ENCODE measurements at regions not wholly inside any gene's neighbourhood (a gene's known extent, or its start where the extent isn't known, plus 50 kb on each side); places are given as distances from the start of the nearest gene placed in this dataset.

DNA sequence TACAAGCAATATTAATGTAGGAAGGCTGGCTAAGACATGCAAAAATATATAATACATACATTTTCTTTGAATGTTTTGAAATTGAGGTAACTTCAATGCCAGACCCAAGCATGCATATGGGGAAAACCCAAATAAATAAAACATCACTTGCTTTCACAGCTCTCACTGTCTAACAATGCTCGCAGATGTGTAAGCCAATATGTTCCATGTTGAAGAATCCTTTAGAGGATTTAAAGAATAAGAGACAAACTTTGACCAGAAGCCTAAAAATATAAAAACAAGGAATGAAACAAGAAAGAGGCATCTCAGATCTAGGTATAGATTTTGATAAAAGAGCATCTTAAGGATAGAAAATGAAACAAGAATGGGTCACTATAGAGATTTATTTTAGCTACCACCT is 354.2 kb downstream of the CDH10 start:
- Histone ChIP-seq H3K27ac (ENCODE audit: low read length) (no peak overlapping the region), H3K4me1 (ENCODE audit: control insufficient read depth in 1 of 2, extremely low read depth in 1 of 2, insufficient read depth in 2 of 2, low read length in 2 of 2) (no peaks in the 10 kb centered on the region), H3K4me3 (ENCODE audit: control insufficient read depth in 1 of 2, extremely low read depth in 1 of 2, low read length in 1 of 2) (no peak overlapping the region), H3K36me3 (ENCODE audit: control insufficient read depth in 2 of 2, extremely low read depth in 1 of 2, insufficient read depth in 1 of 2, low read length in 1 of 2) (no peaks in the 10 kb centered on the region), H3K9me3 (peaks cover 3% of the 10 kb centered on the region), H3K27me3 (replicated peaks in 1 of 2; ENCODE audit: control insufficient read depth in 2 of 2, extremely low read depth in 1 of 2, insufficient read depth in 2 of 2, low read length in 1 of 2) (no peaks in the 10 kb centered on the region)
- DNase-seq (no peak), ATAC-seq (replicated peaks in 1 of 4) (no peak)
- H3K9me3 Mint-ChIP-seq: peaks cover 0 to 32% (median 13%) of the 10 kb centered on the region in 3 donors
- CTCF ChIA-PET: no interaction called here
- H3K27ac Mint-ChIP-seq: no peak overlapping the region
- no CpG with 5 or more reads among the region's 1 CpG for WGBS (ENCODE audit: insufficient coverage)
- no peaks in the 10 kb centered on the region for H3K36me3 Mint-ChIP-seq
- no peaks in the 10 kb centered on the region for H3K4me1 Mint-ChIP-seq
- no peak overlapping the region for H3K4me3 Mint-ChIP-seq
- POLR2A ChIA-PET: no interaction called here
- no peaks in the 10 kb centered on the region for H3K27me3 Mint-ChIP-seq

DNA sequence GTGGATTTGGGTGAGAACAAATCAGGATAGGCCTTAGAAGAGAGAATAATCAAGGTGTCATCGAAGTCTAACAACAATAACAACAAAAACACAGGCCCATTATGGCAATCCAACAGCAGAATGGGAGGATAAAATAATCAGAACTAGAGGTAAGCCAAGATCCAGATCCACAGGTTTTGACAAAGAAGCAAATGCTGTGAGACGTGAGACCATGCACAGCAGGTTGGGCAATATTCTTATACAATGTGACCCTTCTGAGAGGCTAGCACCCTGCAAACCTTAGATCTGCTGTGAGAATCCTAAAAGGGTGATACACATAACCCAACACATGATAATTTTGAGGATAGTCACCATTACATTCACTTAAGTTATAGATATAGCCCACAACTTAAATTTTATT is 352.9 kb downstream of the CDH10 start:
- peaks cover 3% of the 10 kb centered on the region for H3K9me3 ChIP-seq
- DNase-seq (no peak), ATAC-seq (replicated peaks in 1 of 4) (no peak)
- Mint-ChIP-seq H3K4me3 (no peak overlapping the region), H3K27me3 (no peaks in the 10 kb centered on the region), H3K36me3 (no peaks in the 10 kb centered on the region), H3K4me1 (no peaks in the 10 kb centered on the region), H3K27ac (no peak overlapping the region), H3K9me3 (peaks cover 0 to 37% (median 16%) of the 10 kb centered on the region in 3 donors)
- ChIA-PET POLR2A (no interaction called here), CTCF (no interaction called here)
- H3K4me3 ChIP-seq (ENCODE audit: control insufficient read depth in 1 of 2, extremely low read depth in 1 of 2, low read length in 1 of 2): no peak overlapping the region
- H3K4me1 ChIP-seq (ENCODE audit: control insufficient read depth in 1 of 2, extremely low read depth in 1 of 2, insufficient read depth in 2 of 2, low read length in 2 of 2): no peaks in the 10 kb centered on the region
- H3K36me3 ChIP-seq (ENCODE audit: control insufficient read depth in 2 of 2, extremely low read depth in 1 of 2, insufficient read depth in 1 of 2, low read length in 1 of 2): no peaks in the 10 kb centered on the region
- WGBS (ENCODE audit: insufficient coverage): 100% methylated on average over 1 of the region's 2 CpGs
- no peak overlapping the region for H3K27ac ChIP-seq (ENCODE audit: low read length)
- no peaks in the 10 kb centered on the region for H3K27me3 ChIP-seq (replicated peaks in 1 of 2; ENCODE audit: control insufficient read depth in 2 of 2, extremely low read depth in 1 of 2, insufficient read depth in 2 of 2, low read length in 1 of 2)

DNA sequence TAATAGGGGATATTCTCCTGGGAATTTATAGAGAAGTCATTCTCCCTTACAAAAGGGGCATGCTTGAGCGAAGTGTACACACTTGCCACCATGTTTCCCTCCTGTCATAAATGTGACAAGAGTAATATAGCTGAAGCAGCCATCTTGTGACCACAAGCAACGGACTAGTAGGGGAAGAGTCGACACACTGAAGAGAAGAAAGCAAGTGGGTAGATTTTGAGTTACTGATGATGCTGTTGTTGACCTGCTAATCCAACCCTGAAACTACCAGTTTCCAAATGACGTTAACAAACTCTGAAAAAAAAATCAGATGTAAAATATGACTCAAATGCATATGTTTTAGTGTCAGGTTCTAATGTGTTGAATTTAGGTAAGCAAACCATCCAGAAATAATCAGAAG is 350.4 kb downstream of the CDH10 start:
- Histone ChIP-seq H3K27ac (ENCODE audit: low read length) (no peak overlapping the region), H3K4me1 (ENCODE audit: control insufficient read depth in 1 of 2, extremely low read depth in 1 of 2, insufficient read depth in 2 of 2, low read length in 2 of 2) (no peaks in the 10 kb centered on the region), H3K4me3 (ENCODE audit: control insufficient read depth in 1 of 2, extremely low read depth in 1 of 2, low read length in 1 of 2) (no peak overlapping the region), H3K36me3 (ENCODE audit: control insufficient read depth in 2 of 2, extremely low read depth in 1 of 2, insufficient read depth in 1 of 2, low read length in 1 of 2) (no peaks in the 10 kb centered on the region), H3K9me3 (peaks cover 3% of the 10 kb centered on the region), H3K27me3 (replicated peaks in 1 of 2; ENCODE audit: control insufficient read depth in 2 of 2, extremely low read depth in 1 of 2, insufficient read depth in 2 of 2, low read length in 1 of 2) (no peaks in the 10 kb centered on the region)
- ChIA-PET POLR2A (no interaction called here), CTCF (no interaction called here)
- DNase-seq (no peak), ATAC-seq (replicated peaks in 1 of 4) (no peak)
- no peaks in the 10 kb centered on the region for H3K27me3 Mint-ChIP-seq
- H3K27ac Mint-ChIP-seq: no peak overlapping the region
- no peak overlapping the region for H3K4me3 Mint-ChIP-seq
- H3K4me1 Mint-ChIP-seq: no peaks in the 10 kb centered on the region
- no CpG with 5 or more reads among the region's 4 CpGs for WGBS (ENCODE audit: insufficient coverage)
- H3K36me3 Mint-ChIP-seq: no peaks in the 10 kb centered on the region
- peaks cover 5 to 44% (median 20%) of the 10 kb centered on the region in 3 donors for H3K9me3 Mint-ChIP-seq

DNA sequence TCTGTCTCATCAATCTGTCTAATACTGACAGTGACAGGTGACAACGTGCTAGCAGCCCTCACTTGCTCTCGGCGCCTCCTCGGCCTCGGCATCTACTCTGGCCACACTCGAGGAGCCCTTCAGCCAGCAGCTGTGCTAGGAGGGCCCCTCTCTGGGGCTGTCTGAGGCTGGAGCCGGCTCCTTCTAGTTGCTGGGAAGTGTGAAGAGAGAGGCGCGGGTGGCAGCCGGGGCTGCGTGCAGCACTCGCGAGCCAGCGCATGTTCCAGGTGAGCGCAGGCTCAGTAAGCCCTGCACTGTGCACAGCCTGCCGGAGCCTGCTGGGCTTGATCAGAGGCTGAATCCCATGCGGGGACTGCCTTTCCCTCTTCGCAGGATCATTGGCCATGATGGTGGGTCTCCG is 330.7 kb downstream of the CDH10 start:
- peaks cover 20 to 42% (median 27%) of the 10 kb centered on the region in 3 donors for H3K9me3 Mint-ChIP-seq
- DNase-seq (no peak), ATAC-seq (replicated peaks in 1 of 4) (no peak)
- H3K27me3 Mint-ChIP-seq: no peaks in the 10 kb centered on the region
- Histone ChIP-seq H3K27ac (ENCODE audit: low read length) (no peak overlapping the region), H3K9me3 (no peaks in the 10 kb centered on the region), H3K4me3 (ENCODE audit: control insufficient read depth in 1 of 2, extremely low read depth in 1 of 2, low read length in 1 of 2) (no peak overlapping the region), H3K4me1 (ENCODE audit: control insufficient read depth in 1 of 2, extremely low read depth in 1 of 2, insufficient read depth in 2 of 2, low read length in 2 of 2) (no peaks in the 10 kb centered on the region), H3K36me3 (ENCODE audit: control insufficient read depth in 2 of 2, extremely low read depth in 1 of 2, insufficient read depth in 1 of 2, low read length in 1 of 2) (no peaks in the 10 kb centered on the region), H3K27me3 (replicated peaks in 1 of 2; ENCODE audit: control insufficient read depth in 2 of 2, extremely low read depth in 1 of 2, insufficient read depth in 2 of 2, low read length in 1 of 2) (no peaks in the 10 kb centered on the region)
- H3K4me1 Mint-ChIP-seq: no peaks in the 10 kb centered on the region
- H3K4me3 Mint-ChIP-seq: no peak overlapping the region
- WGBS (ENCODE audit: insufficient coverage): 88% methylated on average over 18 of the region's 19 CpGs
- H3K36me3 Mint-ChIP-seq: no peaks in the 10 kb centered on the region
- POLR2A ChIA-PET: no interaction called here
- CTCF ChIA-PET: no interaction called here
- no peak overlapping the region for H3K27ac Mint-ChIP-seq

DNA sequence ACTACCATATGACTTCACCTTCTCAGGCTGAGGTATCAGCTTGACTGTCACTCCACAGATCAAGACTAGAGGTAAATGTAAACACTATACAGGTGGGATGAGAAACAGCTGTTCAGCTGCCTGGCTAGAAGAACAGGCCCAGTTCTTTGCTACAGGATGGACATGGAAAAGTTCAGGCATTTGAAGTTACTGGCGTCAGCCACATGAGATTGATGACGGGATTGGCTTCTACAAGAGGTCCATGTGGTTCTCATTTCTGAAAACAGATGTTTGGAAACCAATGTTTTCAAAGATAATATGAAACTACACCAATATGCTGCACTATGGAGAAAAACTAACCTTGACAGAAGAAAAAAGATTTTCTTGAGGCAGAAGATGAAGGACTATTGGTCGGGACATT is 324.1 kb downstream of the CDH10 start:
- no peaks in the 10 kb centered on the region for H3K4me1 ChIP-seq (ENCODE audit: control insufficient read depth in 1 of 2, extremely low read depth in 1 of 2, insufficient read depth in 2 of 2, low read length in 2 of 2)
- peaks cover 13 to 18% (median 14%) of the 10 kb centered on the region in 3 donors for H3K9me3 Mint-ChIP-seq
- POLR2A ChIA-PET: no interaction called here
- no peak overlapping the region for H3K4me3 Mint-ChIP-seq
- CTCF ChIA-PET: no interaction called here
- H3K27ac ChIP-seq (ENCODE audit: low read length): no peak overlapping the region
- ATAC-seq (replicated peaks in 1 of 4): no peak
- no peaks in the 10 kb centered on the region for H3K4me1 Mint-ChIP-seq
- peaks cover 9% of the 10 kb centered on the region for H3K9me3 ChIP-seq
- no peaks in the 10 kb centered on the region for H3K36me3 ChIP-seq (ENCODE audit: control insufficient read depth in 2 of 2, extremely low read depth in 1 of 2, insufficient read depth in 1 of 2, low read length in 1 of 2)
- no peaks in the 10 kb centered on the region for H3K27me3 Mint-ChIP-seq
- no peaks in the 10 kb centered on the region for H3K36me3 Mint-ChIP-seq
- no peaks in the 10 kb centered on the region for H3K27me3 ChIP-seq (replicated peaks in 1 of 2; ENCODE audit: control insufficient read depth in 2 of 2, extremely low read depth in 1 of 2, insufficient read depth in 2 of 2, low read length in 1 of 2)
- whole genome bisulfite sequencing (ENCODE audit: insufficient coverage): 100% methylated on average over 1 of the region's 3 CpGs
- no peak overlapping the region for H3K27ac Mint-ChIP-seq
- DNase-seq: no peak
- no peak overlapping the region for H3K4me3 ChIP-seq (ENCODE audit: control insufficient read depth in 1 of 2, extremely low read depth in 1 of 2, low read length in 1 of 2)

DNA sequence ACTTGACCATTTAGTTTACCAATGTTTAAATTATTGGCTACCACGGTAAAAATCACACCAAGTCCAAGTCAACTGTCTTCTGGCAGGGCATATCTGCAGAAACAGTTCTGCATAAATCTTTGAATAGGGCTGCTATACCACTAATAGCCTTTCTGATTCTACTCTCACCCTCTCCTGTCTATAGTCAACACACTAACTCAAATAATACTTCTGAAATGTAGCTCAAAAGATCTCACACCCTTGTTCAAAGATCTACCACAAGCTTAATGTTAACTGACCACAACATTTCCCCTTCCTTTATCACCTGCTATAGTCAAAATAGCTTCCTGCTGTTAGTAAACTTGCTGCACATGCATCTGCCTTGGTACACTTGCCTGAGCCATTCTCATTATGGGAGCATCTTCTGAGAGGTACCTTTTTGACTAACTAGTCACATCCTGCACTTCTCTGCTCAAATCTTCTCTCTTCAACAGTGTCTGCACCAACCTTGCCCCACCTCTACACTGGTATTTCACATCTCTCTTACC is 319.4 kb downstream of the CDH10 start:
- Mint-ChIP-seq H3K27ac (no peak overlapping the region), H3K36me3 (no peaks in the 10 kb centered on the region), H3K4me1 (no peaks in the 10 kb centered on the region), H3K4me3 (no peak overlapping the region), H3K27me3 (no peaks in the 10 kb centered on the region), H3K9me3 (peaks cover 14 to 27% (median 22%) of the 10 kb centered on the region in 3 donors)
- WGBS (ENCODE audit: insufficient coverage): 50% methylated on average over 1 of the region's 1 CpG
- Histone ChIP-seq H3K4me3 (ENCODE audit: control insufficient read depth in 1 of 2, extremely low read depth in 1 of 2, low read length in 1 of 2) (no peak overlapping the region), H3K27ac (ENCODE audit: low read length) (no peak overlapping the region), H3K36me3 (ENCODE audit: control insufficient read depth in 2 of 2, extremely low read depth in 1 of 2, insufficient read depth in 1 of 2, low read length in 1 of 2) (no peaks in the 10 kb centered on the region), H3K27me3 (replicated peaks in 1 of 2; ENCODE audit: control insufficient read depth in 2 of 2, extremely low read depth in 1 of 2, insufficient read depth in 2 of 2, low read length in 1 of 2) (no peaks in the 10 kb centered on the region), H3K9me3 (peaks cover 5% of the 10 kb centered on the region), H3K4me1 (ENCODE audit: control insufficient read depth in 1 of 2, extremely low read depth in 1 of 2, insufficient read depth in 2 of 2, low read length in 2 of 2) (no peaks in the 10 kb centered on the region)
- ChIA-PET POLR2A (no interaction called here), CTCF (no interaction called here)
- peak in 1 of 35 experiments; percentile 0 for DNase-seq
- ATAC-seq (replicated peaks in 1 of 4): no peak

DNA sequence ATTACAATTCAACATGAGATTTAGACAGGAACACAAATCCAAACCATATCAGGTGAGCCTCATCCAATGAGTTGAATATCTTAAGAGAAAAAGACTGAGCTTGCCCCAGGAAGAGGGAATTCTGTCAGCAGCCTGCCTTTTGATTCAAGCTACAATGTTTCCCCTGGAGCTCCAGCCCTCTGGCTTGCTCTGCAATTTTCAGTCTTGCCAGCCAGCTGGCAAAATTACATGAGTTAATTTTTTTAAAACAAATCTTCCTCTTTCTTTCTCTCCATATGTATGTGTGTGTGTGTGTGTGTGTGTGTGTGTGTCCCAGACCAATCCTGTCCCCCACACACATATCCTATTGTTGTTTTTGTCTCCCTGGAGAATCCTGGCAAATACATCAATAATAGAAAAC is 313.2 kb downstream of the CDH10 start:
- POLR2A ChIA-PET: no interaction called here
- CTCF ChIA-PET: no interaction called here
- no peaks in the 10 kb centered on the region for H3K36me3 Mint-ChIP-seq

More for the DNA sequence above, 313.2 kb downstream of the CDH10 start:
- no peak overlapping the region for H3K4me3 ChIP-seq (ENCODE audit: control insufficient read depth in 1 of 2, extremely low read depth in 1 of 2, low read length in 1 of 2)
- peaks cover 9 to 37% (median 25%) of the 10 kb centered on the region in 3 donors for H3K9me3 Mint-ChIP-seq
- peaks cover 4% of the 10 kb centered on the region for H3K9me3 ChIP-seq
- H3K27me3 Mint-ChIP-seq: no peaks in the 10 kb centered on the region
- no peaks in the 10 kb centered on the region for H3K27me3 ChIP-seq (replicated peaks in 1 of 2; ENCODE audit: control insufficient read depth in 2 of 2, extremely low read depth in 1 of 2, insufficient read depth in 2 of 2, low read length in 1 of 2)
- ATAC-seq (replicated peaks in 1 of 4) (no peak), DNase-seq (no peak)
- no peak overlapping the region for H3K27ac Mint-ChIP-seq
- no peaks in the 10 kb centered on the region for H3K36me3 ChIP-seq (ENCODE audit: control insufficient read depth in 2 of 2, extremely low read depth in 1 of 2, insufficient read depth in 1 of 2, low read length in 1 of 2)
- no peak overlapping the region for H3K4me3 Mint-ChIP-seq
- H3K4me1 ChIP-seq (ENCODE audit: control insufficient read depth in 1 of 2, extremely low read depth in 1 of 2, insufficient read depth in 2 of 2, low read length in 2 of 2): no peaks in the 10 kb centered on the region
- no peaks in the 10 kb centered on the region for H3K4me1 Mint-ChIP-seq
- no peak overlapping the region for H3K27ac ChIP-seq (ENCODE audit: low read length)
